Mammary epithelial cell (primary cell): ENCODE measurements at regions not wholly inside any gene's neighbourhood (a gene's known extent, or its start where the extent isn't known, plus 50 kb on each side); places are given as distances from the start of the nearest gene placed in this dataset.

ENCODE experiments used
- CTCF ChIP-seq, 2 donors: IDR thresholded peaks in 1 of 2; conservative IDR thresholded peaks in 1 of 2; 2 replicates each; pipeline ENCODE4 v1.5.1; 2011 to 2012; ENCODE audit warnings: inconsistent platforms in 2 of 2, low read length in 2 of 2, mild to moderate bottlenecking in 2 of 2, control low read depth in 1 of 2, low read depth in 1 of 2; ENCODE audit not compliant: insufficient read depth in 1 of 2; ENCODE audit errors: extremely low read depth in 1 of 2
- EZH2 ChIP-seq: IDR thresholded peaks from 2 replicates; pipeline ENCODE4 v1.6.1; 2012; ENCODE audit warnings: low read length, inconsistent platforms, borderline replicate concordance

- TF ChIP-seq CTCF (conservative IDR thresholded peaks at IDR 0.05 in 1 of 2, IDR thresholded peaks at IDR 0.05 in 1 of 2; ENCODE audit: extremely low read depth in 1 of 2, insufficient read depth in 1 of 2, low read depth in 1 of 2, low read length in 2 of 2) = no peak
- no peak for TF ChIP-seq EZH2
Measured at GRCh38 chr14:23704890-23705289, 68.7 kb downstream of the DHRS2 start.
